HepG2 (cell line): ENCODE measurements at regions not wholly inside any gene's neighbourhood (a gene's known extent, or its start where the extent isn't known, plus 50 kb on each side); places are given as distances from the start of the nearest gene placed in this dataset.

ENCODE experiments used
- ATAC-seq: fragments of 200-7000 bp; cut with Tn5 transposase; 3 replicates; pipeline ENCODE4 v1.9.1; 2020; ENCODE audit warnings: mild to moderate bottlenecking, moderate library complexity
- BruUV-seq: library from RNA; stranded (reverse); fragments of 400-500 nt; replicated peaks from 2 replicates; lab custom pipeline; 2021; lab: Mats Ljungman, UMichigan
- CTCF ChIA-PET: fragments of 300-600 bp; formaldehyde crosslinking; extraction: SDS; loops from one replicate; lab custom pipeline; 2021; ENCODE audit warnings: low total read pairs, inconsistent platforms, low intra/inter-chr PET ratio; lab: Yijun Ruan, JAX
- POLR2A ChIA-PET: fragments of 350-600 bp; sonication (Branson Sonifier 250); formaldehyde crosslinking; loops from one replicate; lab custom pipeline; 2020; ENCODE audit warnings: antibody characterized with exemption, inconsistent platforms; lab: Yijun Ruan, JAX
- DNase-seq: peaks from one replicate; pipeline ENCODE4 v3.0.0-alpha.2; 2015; ENCODE audit warnings: low spot score
- FAIRE-seq: peaks from 3 replicates; lab custom pipeline; 2011; peaks lifted over from hg19 to GRCh38; lab: Jason Lieb, UNC
- H2AFZ ChIP-seq: one replicate; pipeline ENCODE4 v1.6.1; 2011; ENCODE audit warnings: low read length, inconsistent platforms
- H3K27ac ChIP-seq: fragments of 300-600 bp; 3 replicates; pipeline ENCODE4 v1.8.0; 2011; ENCODE audit warnings: mixed run types, mild to moderate bottlenecking, mixed read lengths, low read length, inconsistent platforms; ENCODE audit not compliant: insufficient read depth; ENCODE audit errors: extremely low read length
- H3K27me3 ChIP-seq, 2 experiments: fragments of 200-600 bp in 1 of 2; 2 replicates in 1 of 2; 3 replicates in 1 of 2; pipeline versions ENCODE4 v1.6.0 to v1.8.0; 2011; ENCODE audit warnings: low read length in 2 of 2, mild to moderate bottlenecking in 2 of 2, moderate library complexity in 2 of 2, inconsistent platforms in 1 of 2; ENCODE audit not compliant: insufficient read depth in 2 of 2, control insufficient read depth in 1 of 2
- H3K36me3 ChIP-seq, 2 experiments: fragments of 200-600 bp in 1 of 2; replicated peaks in 1 of 2; 2 replicates in 1 of 2; 3 replicates in 1 of 2; pipeline versions ENCODE4 v1.5.1 to v1.8.0; 2011; ENCODE audit warnings: low read length in 2 of 2, inconsistent platforms in 1 of 2; ENCODE audit not compliant: insufficient read depth in 2 of 2, control insufficient read depth in 1 of 2
- H3K4me1 ChIP-seq: 2 replicates; pipeline ENCODE4 v1.5.1; 2012; ENCODE audit warnings: low read length, inconsistent platforms; ENCODE audit not compliant: insufficient read depth
- H3K4me2 ChIP-seq: 2 replicates; pipeline ENCODE4 v1.6.0; 2011; ENCODE audit warnings: low read depth, low read length, inconsistent platforms
- H3K4me3 ChIP-seq, 3 experiments: fragments of 200-600 bp in 1 of 3; sonication (generic), shearing (Covaris generic) in 1 of 3; replicated peaks in 1 of 3; 2 replicates each; pipeline ENCODE4 v1.5.1; 2011 to 2016; ENCODE audit warnings: low read length in 3 of 3, inconsistent platforms in 2 of 3, low read depth in 2 of 3, mild to moderate bottlenecking in 2 of 3, control low read depth in 1 of 3, mixed read lengths in 1 of 3; ENCODE audit not compliant: insufficient read depth in 1 of 3
- H3K79me2 ChIP-seq: one replicate; pipeline ENCODE4 v1.6.1; 2011; ENCODE audit warnings: low read length, inconsistent platforms; ENCODE audit not compliant: insufficient read depth
- H3K9ac ChIP-seq: 2 replicates; pipeline ENCODE4 v1.6.0; 2011; ENCODE audit warnings: mild to moderate bottlenecking, low read depth, low read length, inconsistent platforms; ENCODE audit not compliant: insufficient read depth
- H3K9me3 ChIP-seq: 2 replicates; pipeline ENCODE4 v1.5.1; 2012; ENCODE audit warnings: mild to moderate bottlenecking, low read length
- H4K20me1 ChIP-seq: 2 replicates; pipeline ENCODE4 v1.6.0; 2011; ENCODE audit warnings: inconsistent platforms, mild to moderate bottlenecking, low read length, moderate library complexity; ENCODE audit not compliant: insufficient read depth
- BRD4 ChIP-seq: sonication (generic); formaldehyde crosslinking; IDR thresholded peaks from 2 replicates; pipeline ENCODE4 v1.4.0; 2020; ENCODE audit warnings: missing genetic modification reagents
- DBP ChIP-seq: sonication (generic); formaldehyde crosslinking; IDR thresholded peaks from 2 replicates; pipeline ENCODE4 v1.4.0; 2020; ENCODE audit warnings: missing genetic modification reagents; ENCODE audit errors: not compliant biosample characterization
- MNT ChIP-seq: fragments of 450-650 bp; IDR thresholded peaks from 2 replicates; pipeline ENCODE4 v1.6.1; 2016
- NR2C2 ChIP-seq: sonication (generic); formaldehyde crosslinking; IDR thresholded peaks from 2 replicates; pipeline ENCODE4 v1.4.0; 2020; ENCODE audit warnings: missing genetic modification reagents, mild to moderate bottlenecking, moderate library complexity, borderline replicate concordance
- PCBP1 ChIP-seq: fragments of 200-400 bp; formaldehyde crosslinking; IDR thresholded peaks from 2 replicates; pipeline ENCODE4 v1.6.1; 2017; ENCODE audit warnings: mild to moderate bottlenecking, low read depth, low read length, borderline replicate concordance
- SRY ChIP-seq: sonication (generic); formaldehyde crosslinking; IDR thresholded peaks from 2 replicates; pipeline ENCODE4 v1.8.0; 2022; ENCODE audit warnings: mild to moderate bottlenecking, missing genetic modification reagents
- SSRP1 ChIP-seq: IDR thresholded peaks from 2 replicates; pipeline ENCODE4 v1.6.1; 2016; ENCODE audit warnings: control low read depth
- TRIM22 ChIP-seq: fragments of 450-650 bp; IDR thresholded peaks from 2 replicates; pipeline ENCODE4 v1.6.1; 2017
- ZMAT5 ChIP-seq: sonication (generic); formaldehyde crosslinking; IDR thresholded peaks from 2 replicates; pipeline ENCODE4 v1.5.0; 2020; ENCODE audit warnings: mild to moderate bottlenecking, low read depth, missing genetic modification reagents, borderline replicate concordance
- ZNF234 ChIP-seq: sonication (generic); formaldehyde crosslinking; conservative IDR thresholded peaks from 2 replicates; pipeline ENCODE4 v1.5.1; 2020; ENCODE audit warnings: mild to moderate bottlenecking, missing genetic modification reagents
- ZNF746 ChIP-seq: sonication (generic); formaldehyde crosslinking; IDR thresholded peaks from 2 replicates; pipeline ENCODE4 v1.8.0; 2022; ENCODE audit warnings: mild to moderate bottlenecking, missing genetic modification reagents
- WGBS: methylation state at CpG from one replicate; pipeline ENCODE4 v1.1.6; 2017; ENCODE audit warnings: low lambda C conversion rate; 5-methylcytosine and 5-hydroxymethylcytosine counted together
- in situ Hi-C: cut with HindIII; loops from 2 replicates; pipeline ENCODE4 v1.10.0; 2017; ENCODE audit warnings: low pct_unique_long_range_greater_than_20kb; ENCODE audit not compliant: extremely low pct_ligation_motif_present
- intact Hi-C: fragments of 100-400 bp; cut with micrococcal nuclease; formaldehyde crosslinking; loops from one replicate; pipeline ENCODE4 v1.10.0; 2022; ENCODE audit not compliant: unreplicated experiment

GRCh38 chr10:114766470-114766869, 55.1 kb upstream of the FHIP2A start:
- H3K79me2 ChIP-seq: no peaks in the 10 kb centered on the region
- H3K9ac ChIP-seq: no peak overlapping the region
- no peak overlapping the region for H3K4me3 ChIP-seq
- H3K36me3 ChIP-seq: no peaks in the 10 kb centered on the region
- peaks cover 6% of the 10 kb centered on the region for H3K4me1 ChIP-seq
- no peaks in the 10 kb centered on the region for H4K20me1 ChIP-seq
- no peak overlapping the region for H3K4me2 ChIP-seq
- no peak for FAIRE-seq
- H2AFZ ChIP-seq: no peak overlapping the region
- H3K27me3 ChIP-seq: peaks cover 2 to 26% of the 10 kb centered on the region in 2 experiments; a peak in 4 of 5 replicates
- no peak overlapping the region for H3K27ac ChIP-seq
- 52% methylated on average over 6 of the region's 6 CpGs for WGBS
- POLR2A ChIA-PET: no interaction called here
- in situ Hi-C loops: no loop called here
- no peak for DNase-seq
- TF ChIP-seq PCBP1 (no peak), TRIM22 (no peak), ZNF746 (CRISPR knock-in tag) (no peak), SSRP1 (no peak), SRY (no peak), BRD4 (CRISPR knock-in tag) (no peak), MNT (no peak), NR2C2 (CRISPR knock-in tag) (no peak), ZMAT5 (CRISPR knock-in tag) (no peak), DBP (CRISPR knock-in tag) (no peak), ZNF234 (CRISPR knock-in tag) (no peak)
- intact Hi-C loops: no loop called here
- ATAC-seq: no peak
- no peaks in the 10 kb centered on the region for H3K9me3 ChIP-seq
- CTCF ChIA-PET: no interaction called here
- no TSS peak for BruUV-seq
